Subcutaneous abdominal adipose tissue (tissue), 5 donors: ENCODE measurements at regions not wholly inside any gene's neighbourhood (a gene's known extent, or its start where the extent isn't known, plus 50 kb on each side); places are given as distances from the start of the nearest gene placed in this dataset.
A peak's percentile ranks its signal among the peaks of the same experiment; 100 is the strongest.

Experiments used
- H3K27ac ChIP-seq: one replicate; pipeline ENCODE4 v1.7.0; 2013; ENCODE audit warnings: low read depth, mild to moderate bottlenecking, inconsistent platforms, low read length, moderate library complexity
- H3K27me3 ChIP-seq, 5 donors: one replicate each; pipeline ENCODE4 v1.7.0; 2013; ENCODE audit warnings: low read length in 5 of 5, inconsistent platforms in 1 of 5; ENCODE audit not compliant: control insufficient read depth in 5 of 5, insufficient read depth in 4 of 5
- H3K36me3 ChIP-seq, 5 donors: one replicate each; pipeline ENCODE4 v1.7.0; 2013; ENCODE audit warnings: low read length in 5 of 5; ENCODE audit not compliant: control insufficient read depth in 5 of 5, insufficient read depth in 5 of 5
- H3K4me1 ChIP-seq, 5 donors: one replicate each; pipeline ENCODE4 v1.7.0; 2013; ENCODE audit warnings: low read length in 5 of 5, mild to moderate bottlenecking in 3 of 5, moderate library complexity in 1 of 5; ENCODE audit not compliant: control insufficient read depth in 5 of 5, insufficient read depth in 5 of 5
- H3K4me3 ChIP-seq, 5 donors: one replicate each; pipeline ENCODE4 v1.7.0; 2013; ENCODE audit warnings: low read length in 5 of 5, low read depth in 1 of 5
- H3K9ac ChIP-seq, 5 donors: one replicate each; pipeline ENCODE4 v1.7.0; 2013; ENCODE audit warnings: low read length in 5 of 5, mild to moderate bottlenecking in 4 of 5, moderate library complexity in 3 of 5
- H3K9me3 ChIP-seq, 5 donors: one replicate each; pipeline ENCODE4 v1.7.0; 2013; ENCODE audit warnings: low read length in 5 of 5; ENCODE audit not compliant: control insufficient read depth in 5 of 5
- donor health status: healthy.
- donor health status: healthy.
- donor health status: healthy.
- donor health status: healthy.
- donor health status: healthy.

DNA sequence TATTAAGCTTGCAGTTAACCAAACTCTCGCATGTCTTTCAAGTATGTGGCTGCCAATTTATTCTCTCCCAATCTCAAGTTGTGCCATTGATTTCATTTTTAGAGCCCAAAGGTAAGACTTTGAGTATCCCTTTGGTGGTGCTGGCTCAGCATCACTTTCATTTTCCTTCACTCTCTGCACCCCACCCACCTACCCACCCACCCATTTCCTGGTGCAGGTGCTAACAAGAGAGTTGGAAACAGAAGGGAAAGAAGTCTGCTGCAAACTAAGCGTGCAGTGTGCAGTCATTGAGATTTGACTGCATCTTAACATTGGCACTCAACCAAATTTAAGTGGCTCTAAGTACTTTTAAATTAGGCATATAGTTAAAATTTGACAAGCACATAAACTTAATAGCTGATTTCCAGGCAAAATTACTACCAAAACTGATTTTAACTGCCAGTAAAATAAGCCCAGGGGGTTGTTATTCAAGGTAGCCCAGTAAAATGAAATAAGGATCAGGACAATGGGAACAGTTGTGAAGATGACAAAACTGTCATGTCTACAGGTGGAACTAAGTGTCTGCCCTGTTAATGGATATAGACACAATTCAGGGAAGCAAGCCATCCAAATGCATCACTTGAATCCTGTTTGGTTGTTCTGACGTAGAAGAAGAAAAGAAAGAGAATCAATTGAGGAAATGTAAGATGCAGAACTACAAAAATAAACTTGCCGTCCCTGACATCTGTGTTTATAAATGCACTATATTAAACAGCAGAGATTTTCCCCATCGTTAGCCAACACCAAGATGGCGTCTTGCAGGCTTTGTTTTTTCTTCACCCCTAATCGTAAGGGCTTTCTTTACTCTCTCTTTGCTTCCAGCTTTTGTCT, 184.2 kb downstream of the KDR start:
- no peaks in the 10 kb centered on the region for H3K9me3 ChIP-seq
- H3K27ac ChIP-seq: peak overlapping the region; percentile 52
- H3K27me3 ChIP-seq: peaks cover 0 to 3% (median 0%) of the 10 kb centered on the region in 5 donors
- no peaks in the 10 kb centered on the region for H3K36me3 ChIP-seq
- no peak overlapping the region for H3K9ac ChIP-seq
- peak overlapping the region in 1 of 5 donors; percentile 30 for H3K4me3 ChIP-seq
- peaks cover 0 to 22% (median 0%) of the 10 kb centered on the region in 5 donors for H3K4me1 ChIP-seq

DNA sequence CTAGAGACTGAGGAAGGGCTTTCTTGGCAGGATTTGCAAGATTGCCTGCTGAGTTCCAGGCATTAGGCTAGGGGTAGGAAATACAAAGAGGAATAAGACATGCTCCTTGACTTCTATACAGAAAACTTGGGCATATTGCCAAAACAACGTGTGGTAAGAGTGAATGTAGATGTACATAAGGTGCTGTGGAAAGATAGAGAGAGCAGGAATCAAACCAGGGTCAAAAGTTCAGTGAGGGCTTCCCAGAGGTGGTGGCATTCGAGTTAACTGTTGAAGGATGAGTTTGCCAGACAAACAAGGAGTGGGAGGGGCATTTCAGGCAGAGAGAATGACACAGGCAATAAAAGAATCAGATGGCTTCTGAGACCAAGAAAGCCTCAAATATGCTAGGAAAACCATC, 187.9 kb downstream of the KDR start:
- Histone ChIP-seq H3K36me3 (no peaks in the 10 kb centered on the region), H3K9ac (no peak overlapping the region), H3K27ac (no peak overlapping the region)

DNA sequence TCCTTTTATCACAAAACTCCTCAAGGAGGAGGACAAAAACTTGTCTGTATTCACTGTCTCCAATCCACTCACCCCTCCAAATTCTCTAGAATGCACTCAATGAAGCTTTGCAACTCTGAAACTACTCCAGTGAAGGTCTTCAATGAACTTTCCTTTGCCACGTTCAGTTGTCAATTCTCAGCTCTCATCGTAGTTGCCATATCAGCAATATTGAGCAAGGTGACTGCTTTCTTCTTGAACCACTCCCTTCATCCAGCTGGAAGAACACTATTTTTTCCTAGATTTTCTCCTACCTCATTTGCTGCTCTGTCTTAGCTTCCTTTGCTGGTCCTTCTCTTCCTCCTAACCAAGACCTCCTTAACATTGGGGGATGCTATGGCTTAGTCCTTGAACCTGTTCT, 191.8 kb downstream of the KDR start:
- H3K4me1 ChIP-seq: peaks cover 0 to 14% (median 3%) of the 10 kb centered on the region in 5 donors
- no peak overlapping the region for H3K27ac ChIP-seq
- no peak overlapping the region for H3K9ac ChIP-seq
- no peaks in the 10 kb centered on the region for H3K36me3 ChIP-seq
- no peaks in the 10 kb centered on the region for H3K27me3 ChIP-seq
- no peak overlapping the region for H3K4me3 ChIP-seq
- H3K9me3 ChIP-seq: no peaks in the 10 kb centered on the region

More for the DNA sequence above, 187.9 kb downstream of the KDR start:
- Histone ChIP-seq H3K27me3 (peaks cover 0 to 3% (median 0%) of the 10 kb centered on the region in 5 donors), H3K9me3 (no peaks in the 10 kb centered on the region), H3K4me1 (peaks cover 0 to 16% (median 0%) of the 10 kb centered on the region in 5 donors), H3K4me3 (no peak overlapping the region)

DNA sequence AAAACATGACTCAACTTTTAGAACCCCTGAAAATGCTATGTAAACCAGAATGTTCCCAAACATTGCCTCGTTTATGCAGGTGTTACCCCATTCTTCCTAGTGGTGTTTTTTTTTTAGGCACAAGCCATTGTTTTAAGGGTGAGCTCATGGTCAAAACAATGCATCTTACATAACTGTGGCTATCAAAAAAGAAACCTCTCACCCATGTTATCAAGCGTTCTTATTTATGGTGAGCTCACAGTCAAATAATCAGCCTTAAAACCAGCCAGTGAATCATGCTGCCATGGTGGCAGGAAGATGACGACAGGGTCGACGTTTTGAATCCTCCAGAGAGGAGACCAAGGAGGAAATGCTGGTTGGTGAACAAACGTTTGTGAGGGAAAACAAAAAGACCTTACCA, 195.2 kb downstream of the KDR start:
- Histone ChIP-seq H3K4me3 (no peak overlapping the region), H3K9me3 (peaks cover 0 to 7% (median 4%) of the 10 kb centered on the region in 5 donors), H3K4me1 (peaks cover 0 to 14% (median 3%) of the 10 kb centered on the region in 5 donors), H3K9ac (no peak overlapping the region), H3K27me3 (no peaks in the 10 kb centered on the region), H3K36me3 (no peaks in the 10 kb centered on the region), H3K27ac (peak overlapping the region; percentile 51)

DNA sequence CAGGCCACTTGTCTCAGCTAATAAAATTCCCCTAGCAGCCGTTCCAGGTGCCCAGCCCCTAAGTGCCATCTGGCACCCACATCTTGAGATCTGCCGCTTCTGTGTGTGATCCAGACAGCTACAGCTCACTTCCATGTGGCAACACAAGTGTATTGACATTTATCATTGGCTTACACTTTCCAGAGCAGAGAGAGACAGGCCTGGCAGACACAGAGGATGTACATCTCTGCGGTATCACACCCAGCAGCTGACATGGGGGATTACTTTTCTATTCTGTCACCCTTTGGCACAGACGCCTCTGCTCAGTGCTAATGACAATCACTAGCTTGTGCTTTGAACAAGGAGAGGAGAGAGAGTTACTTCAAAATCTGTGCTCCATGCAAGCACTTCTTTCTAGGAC, 195.9 kb downstream of the KDR start:
- Histone ChIP-seq H3K9me3 (peaks cover 0 to 14% (median 5%) of the 10 kb centered on the region in 5 donors), H3K9ac (no peak overlapping the region), H3K4me1 (peaks cover 0 to 14% (median 3%) of the 10 kb centered on the region in 5 donors), H3K4me3 (no peak overlapping the region), H3K27me3 (no peaks in the 10 kb centered on the region), H3K36me3 (no peaks in the 10 kb centered on the region), H3K27ac (peak overlapping the region; percentile 51)

DNA sequence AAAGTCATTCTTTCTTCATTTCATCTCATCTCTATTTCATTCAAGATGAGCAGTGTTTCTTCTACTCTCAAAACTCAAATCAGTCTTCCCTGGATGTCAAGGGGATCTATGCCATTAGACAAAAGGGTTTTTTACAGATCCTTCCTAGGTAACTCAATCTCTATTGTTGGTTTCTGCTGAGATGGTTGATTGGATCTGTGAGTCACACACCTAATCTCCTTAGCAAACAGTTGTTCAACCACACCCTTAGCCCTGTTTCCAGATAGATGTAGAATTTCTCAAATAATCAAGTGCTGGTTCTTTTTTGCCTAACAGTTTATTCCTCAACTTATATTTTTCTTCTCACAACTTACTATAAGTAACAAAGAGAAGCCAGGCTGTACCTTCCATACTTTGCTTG, 200.5 kb downstream of the KDR start:
- H3K27ac ChIP-seq: no peak overlapping the region
- H3K9ac ChIP-seq: no peak overlapping the region
- H3K4me3 ChIP-seq: no peak overlapping the region
- no peaks in the 10 kb centered on the region for H3K36me3 ChIP-seq
- peaks cover 0 to 19% (median 5%) of the 10 kb centered on the region in 5 donors for H3K9me3 ChIP-seq
- no peaks in the 10 kb centered on the region for H3K27me3 ChIP-seq
- peaks cover 0 to 10% (median 3%) of the 10 kb centered on the region in 5 donors for H3K4me1 ChIP-seq

DNA sequence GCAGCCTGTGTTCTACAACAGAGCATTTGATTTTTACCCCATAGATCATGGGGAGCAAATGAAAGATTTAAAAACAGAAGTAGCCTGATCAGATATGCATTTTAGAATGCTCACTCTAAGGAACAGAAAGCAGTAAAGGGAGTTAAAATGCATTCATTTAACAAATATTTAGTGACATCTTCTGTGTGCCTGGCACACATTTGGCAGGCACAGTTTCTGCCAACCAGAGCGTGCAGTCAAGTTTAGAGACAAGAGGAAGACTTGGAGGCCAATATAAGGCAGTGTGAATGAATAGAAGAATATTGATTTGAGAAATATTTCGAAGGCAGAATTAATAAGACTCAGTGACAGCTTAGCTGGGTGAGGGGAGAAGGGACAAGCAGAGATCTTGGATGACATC, 210.1 kb downstream of the KDR start:
- Histone ChIP-seq H3K4me3 (no peak overlapping the region), H3K36me3 (no peaks in the 10 kb centered on the region), H3K27me3 (no peaks in the 10 kb centered on the region), H3K4me1 (peaks cover 3 to 26% (median 24%) of the 10 kb centered on the region in 5 donors), H3K27ac (no peak overlapping the region), H3K9me3 (no peaks in the 10 kb centered on the region), H3K9ac (no peak overlapping the region)

DNA sequence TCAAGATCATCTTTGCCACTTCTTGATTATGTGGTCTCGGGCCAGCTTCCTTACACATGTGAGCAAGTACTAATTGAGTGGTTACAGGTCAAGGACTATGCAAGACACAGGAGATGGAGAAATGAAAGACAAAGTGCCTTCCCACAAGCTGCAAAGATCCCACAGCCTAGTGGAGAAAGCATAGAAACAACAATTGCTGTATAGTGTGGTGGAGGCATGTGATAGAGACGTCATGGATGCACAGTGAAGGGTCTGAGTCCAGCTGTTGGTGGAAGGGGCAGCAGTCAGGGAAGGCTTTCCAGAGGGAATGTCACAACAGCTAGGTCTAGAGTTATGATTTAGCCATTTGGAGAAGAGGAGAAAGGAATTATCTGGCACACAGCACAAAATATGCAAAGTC, 210.6 kb downstream of the KDR start:
- Histone ChIP-seq H3K27ac (no peak overlapping the region), H3K4me1 (peaks cover 3 to 26% (median 24%) of the 10 kb centered on the region in 5 donors), H3K27me3 (no peaks in the 10 kb centered on the region), H3K4me3 (no peak overlapping the region), H3K9ac (no peak overlapping the region), H3K9me3 (no peaks in the 10 kb centered on the region), H3K36me3 (no peaks in the 10 kb centered on the region)

DNA sequence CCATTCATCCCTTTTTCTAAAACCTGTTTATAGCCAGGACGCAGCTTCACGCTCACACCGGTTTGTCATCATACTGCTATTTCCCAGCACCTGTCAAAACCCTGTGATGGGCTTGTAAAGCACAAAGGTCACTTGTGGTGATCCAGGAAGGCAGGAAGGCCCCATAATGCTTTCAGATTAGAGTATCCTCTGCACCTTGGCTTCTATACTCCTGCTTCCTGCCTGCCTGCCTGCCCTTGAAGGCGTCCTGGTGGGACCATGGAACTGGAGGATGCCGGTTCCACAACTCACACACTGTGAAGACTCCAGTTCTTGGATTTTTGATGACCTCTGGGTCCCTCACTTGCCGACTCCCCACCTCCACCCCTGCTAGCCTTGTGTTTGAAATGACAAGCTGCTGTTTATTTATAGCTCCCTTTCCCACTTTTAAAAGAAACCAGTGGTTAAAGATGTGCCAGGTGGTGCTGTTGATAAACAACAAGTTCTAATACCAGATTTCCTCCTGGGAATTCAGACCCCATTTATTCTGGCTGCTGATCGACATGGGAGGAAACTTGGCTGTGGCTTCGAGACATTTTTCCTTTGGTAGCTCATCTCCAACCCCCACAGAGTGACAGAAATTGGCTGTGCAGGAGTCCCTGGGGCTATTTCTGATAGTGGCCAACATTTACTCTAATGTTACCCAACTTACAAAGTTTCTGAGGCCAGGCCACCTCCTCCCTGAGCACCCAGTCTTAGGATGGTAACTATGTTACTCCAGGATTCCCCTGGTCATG, 211.5 kb downstream of the KDR start:
- H3K9me3 ChIP-seq: no peaks in the 10 kb centered on the region
- H3K9ac ChIP-seq: no peak overlapping the region
- H3K27me3 ChIP-seq: no peaks in the 10 kb centered on the region
- no peak overlapping the region for H3K27ac ChIP-seq
- peaks cover 3 to 26% (median 24%) of the 10 kb centered on the region in 5 donors for H3K4me1 ChIP-seq
- no peak overlapping the region for H3K4me3 ChIP-seq
- H3K36me3 ChIP-seq: no peaks in the 10 kb centered on the region

DNA sequence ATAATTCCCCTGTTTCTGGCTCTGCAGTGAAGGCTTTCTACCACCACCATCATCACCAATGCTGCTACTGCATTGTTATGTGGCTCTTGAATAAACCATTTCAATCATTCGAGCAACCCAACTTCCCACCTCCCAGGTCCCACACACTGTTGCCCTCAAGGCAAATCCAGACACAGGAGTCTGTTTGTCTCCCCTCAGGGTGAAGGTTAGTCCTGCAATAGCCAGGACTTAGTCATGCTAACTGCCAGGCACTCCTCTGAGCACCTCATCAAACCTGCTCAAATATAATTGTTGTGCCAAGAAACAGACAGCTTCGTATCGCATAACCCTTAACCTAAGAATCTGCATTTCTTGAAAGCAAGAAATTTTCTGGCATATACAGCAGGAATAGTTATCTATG, 213.2 kb downstream of the KDR start:
- Histone ChIP-seq H3K9ac (no peak overlapping the region), H3K9me3 (peaks cover 0 to 6% (median 0%) of the 10 kb centered on the region in 5 donors), H3K27me3 (no peaks in the 10 kb centered on the region), H3K4me3 (no peak overlapping the region), H3K27ac (no peak overlapping the region), H3K4me1 (peaks cover 3 to 26% (median 24%) of the 10 kb centered on the region in 5 donors), H3K36me3 (no peaks in the 10 kb centered on the region)
